IPS DF 4.7 (cell line): ENCODE measurements at regions not wholly inside any gene's neighbourhood (a gene's known extent, or its start where the extent isn't known, plus 50 kb on each side); places are given as distances from the start of the nearest gene placed in this dataset.

ENCODE experiments used
- DNase-seq: peaks from one replicate; pipeline ENCODE4 v3.0.0-alpha.2; 2013; ENCODE audit warnings: low spot score; ENCODE audit errors: extremely low read depth

DNA sequence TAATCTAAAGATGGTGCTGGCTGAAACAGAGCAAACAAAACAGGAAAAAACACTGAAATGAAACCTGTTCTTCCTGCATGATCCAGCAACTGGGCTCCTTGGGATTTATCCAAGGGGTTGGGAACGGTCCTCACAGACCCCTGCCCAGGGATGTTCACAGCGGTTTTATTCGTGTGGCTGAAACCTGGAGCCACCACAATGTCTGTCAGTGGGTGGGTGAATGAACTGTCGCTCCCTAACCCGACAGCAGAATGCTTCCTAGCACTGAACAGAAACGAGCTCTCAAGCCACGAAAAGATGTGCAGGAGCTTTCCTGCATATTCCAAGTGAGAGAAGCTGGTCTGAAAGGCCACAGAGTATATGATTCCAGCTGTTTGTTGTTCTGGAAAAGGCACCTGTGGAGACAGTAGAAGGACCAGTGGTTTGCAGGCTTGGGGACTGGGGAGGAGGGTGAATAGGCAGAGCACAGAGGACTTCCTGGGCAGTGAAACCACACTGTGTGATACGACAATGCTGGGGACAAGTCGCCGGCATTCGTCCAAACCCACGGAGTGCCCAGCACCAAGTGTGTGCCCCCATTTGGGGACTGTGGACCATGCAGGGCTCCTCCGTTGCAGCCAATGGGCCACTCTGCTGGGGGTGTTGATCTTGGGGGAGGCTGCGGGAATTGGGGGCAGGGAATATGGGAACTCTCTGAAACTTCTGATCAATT, 73.9 kb downstream of the TEX29 start:
- DNase-seq, result no peak

DNA sequence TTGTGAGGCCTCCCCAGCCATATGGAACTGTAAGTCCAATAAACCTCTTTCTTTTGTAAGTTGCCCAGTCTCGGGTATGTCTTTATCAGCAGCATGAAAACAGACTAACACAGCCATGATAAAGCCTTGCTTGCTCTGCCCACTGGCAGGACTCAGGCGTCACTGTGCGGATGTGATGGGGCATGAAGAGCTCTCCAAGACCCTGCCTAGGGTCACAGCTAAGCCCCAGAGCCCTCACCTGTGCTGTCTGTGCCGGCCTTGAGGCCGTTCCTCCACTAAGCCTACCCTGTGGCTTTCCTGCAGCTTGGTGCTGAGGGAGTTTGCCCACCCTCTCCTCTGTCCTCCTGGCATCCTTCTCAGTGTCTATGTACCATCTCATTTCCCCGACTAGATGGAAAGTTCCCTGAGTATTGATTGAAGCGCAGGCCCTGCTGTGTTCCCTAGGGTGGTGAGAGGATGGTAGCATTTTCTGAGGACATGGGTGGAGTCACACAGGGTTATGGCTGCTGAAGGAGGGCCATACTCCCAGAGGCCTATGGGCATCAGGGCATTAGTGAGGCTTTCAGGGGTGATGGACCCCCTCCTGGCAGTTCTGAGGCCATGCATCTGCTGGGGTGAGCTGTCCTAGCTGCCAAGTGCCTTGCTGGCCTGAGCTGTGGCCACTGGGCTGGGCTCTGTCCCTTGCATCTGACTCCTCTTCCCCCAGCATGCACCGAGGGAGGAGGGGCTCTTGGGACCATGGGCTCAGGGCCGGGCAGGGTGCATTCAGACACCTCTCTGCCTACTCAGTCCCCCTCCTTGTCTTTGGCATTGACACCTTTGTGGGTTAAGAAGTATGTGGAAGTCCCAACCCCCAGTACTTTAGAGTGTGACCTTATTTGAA, 75.3 kb downstream of the TEX29 start:
- DNase-seq, result no peak

DNA sequence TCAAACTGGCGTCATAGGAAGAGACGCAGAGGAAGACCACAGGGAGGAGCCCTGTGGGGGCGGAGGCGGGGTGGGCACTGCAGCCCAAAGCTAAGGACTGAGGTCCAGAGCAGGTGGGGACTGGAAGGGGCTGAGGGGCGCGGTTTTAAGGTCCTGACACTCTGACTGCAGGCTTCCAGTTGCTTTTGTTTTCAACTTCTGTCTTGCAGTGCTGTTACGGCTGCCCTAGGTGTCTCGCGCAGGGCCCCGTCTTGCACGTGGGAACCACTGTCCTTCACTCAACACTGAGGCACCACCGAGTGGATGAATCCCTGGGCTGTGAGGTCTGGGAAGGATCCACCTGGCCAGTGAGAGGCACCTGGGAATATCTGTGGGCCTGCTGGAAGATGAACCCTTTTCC, 76.0 kb downstream of the TEX29 start:
- DNase-seq, result no peak

DNA sequence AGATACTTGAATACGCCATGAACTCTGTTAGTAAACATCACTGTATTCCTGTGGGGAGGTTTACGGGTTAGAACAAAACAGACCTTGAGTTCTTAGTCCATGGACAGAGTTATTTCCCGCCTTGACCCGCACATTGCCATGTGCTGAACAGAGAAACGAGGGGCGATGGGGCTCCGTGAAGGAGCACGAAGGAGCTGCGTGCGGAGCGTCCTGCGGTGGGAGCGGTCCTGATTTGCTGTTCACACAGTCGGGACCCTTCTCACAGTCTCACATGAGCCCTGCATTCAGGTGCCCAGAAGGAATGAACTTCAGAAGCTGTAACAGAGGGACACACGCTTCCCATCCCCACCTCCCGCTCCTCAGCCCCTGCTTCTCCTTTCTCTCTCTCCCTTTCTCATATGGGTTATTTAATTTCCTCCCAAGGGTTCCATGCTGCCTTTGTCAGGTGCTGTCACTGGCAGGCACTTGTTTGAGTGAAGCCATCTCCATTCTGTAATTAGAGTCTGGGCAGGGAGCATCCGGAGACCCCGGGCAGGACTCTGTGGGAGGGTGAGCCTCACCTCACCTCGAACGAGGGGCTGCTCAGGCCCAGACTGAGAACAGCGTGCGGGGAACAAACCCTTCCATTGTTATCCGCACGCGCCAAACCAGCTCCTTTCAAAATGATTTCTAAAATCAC, 76.9 kb downstream of the TEX29 start:
- DNase-seq, result no peak

GRCh38 chr13:111398196-111398595, 77.8 kb downstream of the TEX29 start:
- DNase-seq, result no peak

- DNase-seq, result no peak
Observed at GRCh38 chr13:111398715-111399299, 78.4 kb downstream of the TEX29 start.

- no peak for DNase-seq
Observed at GRCh38 chr13:111399334-111399733, 78.9 kb downstream of the TEX29 start.

GRCh38 chr13:111399776-111400538, 79.5 kb downstream of the TEX29 start:
- DNase-seq, result no peak

- DNase-seq, result no peak
Observed at GRCh38 chr13:111401151-111401550, 80.7 kb downstream of the TEX29 start.

DNA sequence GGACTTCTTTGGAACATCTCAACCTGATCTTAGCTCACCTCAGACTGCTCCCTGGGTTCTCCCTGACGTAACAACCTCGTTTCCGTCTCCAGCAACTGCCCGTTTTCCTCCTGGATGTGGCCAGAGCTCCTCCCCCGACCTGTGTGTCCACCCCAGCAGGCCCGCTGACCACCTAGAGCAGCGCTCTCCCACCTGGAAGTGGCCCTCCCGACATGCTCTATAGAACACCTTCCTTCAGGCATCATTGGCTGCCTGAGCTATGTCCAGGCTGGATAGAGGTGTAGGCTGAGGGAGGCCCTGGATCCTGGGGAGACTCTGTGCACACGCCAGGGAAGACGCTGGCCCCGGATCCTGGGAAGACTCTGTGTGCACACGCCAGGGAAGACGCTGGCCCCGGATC, 81.3 kb downstream of the TEX29 start:
- DNase-seq, result no peak

GRCh38 chr13:111402441-111402840, 82.0 kb downstream of the TEX29 start:
- DNase-seq, result no peak

DNA sequence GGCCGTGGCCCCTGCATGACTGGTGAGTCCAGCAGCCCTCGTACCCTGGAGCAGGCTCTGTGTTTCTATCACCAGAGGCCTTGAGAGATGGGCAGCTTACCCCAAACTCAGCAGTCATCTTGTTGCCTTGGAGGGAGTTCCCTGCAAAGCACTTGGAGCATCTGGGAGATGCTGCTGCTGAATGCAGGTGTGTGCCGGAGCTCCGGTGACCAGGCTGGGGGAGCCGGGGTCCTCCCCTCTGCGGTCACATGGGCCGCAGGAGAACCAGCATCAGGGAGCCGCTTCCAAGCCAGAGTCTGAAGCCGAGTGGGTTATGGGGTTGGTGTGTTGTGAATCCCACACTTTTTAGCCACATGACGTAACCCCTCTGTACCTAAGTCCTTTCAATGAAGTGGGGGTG, 82.8 kb downstream of the TEX29 start:
- no peak for DNase-seq

DNA sequence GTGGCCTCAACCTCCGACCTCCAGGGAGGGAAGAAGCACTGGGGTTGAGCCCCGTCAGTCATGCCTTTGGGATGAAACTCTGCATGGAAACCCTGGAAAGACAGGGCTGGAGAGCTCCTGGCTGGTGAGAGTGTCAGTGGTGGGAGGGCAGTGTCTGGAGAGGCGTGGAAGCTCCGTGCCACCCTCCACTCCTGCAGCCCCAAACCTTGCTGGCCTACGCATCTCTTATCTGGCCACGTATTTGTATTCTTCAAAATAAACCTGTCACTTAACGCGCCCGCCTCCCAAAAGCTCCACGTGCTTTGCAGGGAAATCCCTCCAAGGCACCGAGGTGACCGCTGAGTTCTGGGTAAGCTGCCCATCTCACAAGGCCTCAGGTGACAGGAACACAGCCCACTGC, 84.3 kb downstream of the TEX29 start:
- DNase-seq, result no peak

DNA sequence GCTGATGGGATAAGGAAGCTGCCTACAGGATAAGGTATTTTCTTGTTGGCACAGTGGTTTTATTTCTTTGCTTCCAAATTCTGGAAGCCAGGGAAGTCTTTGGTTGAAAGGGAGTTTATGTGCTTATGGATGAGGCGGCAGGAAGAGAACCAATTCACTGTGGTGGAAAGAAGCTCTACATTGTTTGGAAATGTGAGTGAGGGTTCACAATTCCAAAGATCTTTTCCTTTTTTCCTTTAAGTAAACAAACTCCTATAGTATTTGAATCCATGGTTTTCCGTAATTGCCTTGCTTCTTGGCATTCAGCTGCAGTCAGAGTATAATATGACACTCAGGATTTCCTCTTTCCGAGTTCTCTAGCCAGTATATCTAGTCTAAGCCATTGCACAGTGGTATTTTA, 86.2 kb downstream of the TEX29 start:
- no peak for DNase-seq

DNA sequence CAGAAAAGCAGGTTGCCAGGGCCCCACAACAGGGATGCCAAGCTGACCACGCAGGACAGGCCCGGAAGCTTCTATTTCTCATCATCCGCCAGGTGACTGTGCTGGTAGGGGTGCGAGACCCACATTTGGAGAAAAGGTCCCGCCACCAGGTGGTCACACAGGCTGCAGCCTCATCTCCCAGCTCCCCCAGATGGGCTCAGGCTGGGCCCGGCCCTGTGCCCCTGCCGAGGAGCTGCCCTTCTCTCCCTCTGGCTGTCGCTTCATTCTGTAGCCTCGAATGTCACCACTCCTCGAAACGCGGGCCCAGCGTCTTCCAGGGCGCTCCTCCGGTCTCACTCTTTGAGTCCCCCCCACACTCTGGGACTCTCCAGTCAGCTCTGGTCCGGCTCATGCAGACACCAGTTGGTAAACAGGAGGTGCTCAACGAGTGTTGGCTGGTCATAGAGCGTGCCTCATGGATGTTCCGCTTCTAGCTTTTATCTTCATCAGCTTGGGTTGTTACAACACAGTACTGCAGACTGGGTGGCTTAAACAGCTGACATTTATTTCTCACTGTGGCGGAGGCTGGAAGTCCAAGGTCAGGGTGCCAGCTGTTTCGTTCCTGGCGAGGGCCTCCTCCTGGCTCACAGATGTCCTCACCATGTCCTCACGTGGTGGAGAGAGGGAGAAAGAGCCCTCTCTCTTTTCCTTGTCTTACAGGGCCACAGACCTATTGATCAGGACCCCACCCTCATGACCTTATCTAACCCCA, 87.1 kb downstream of the TEX29 start:
- no peak for DNase-seq

- DNase-seq, result no peak
Observed at GRCh38 chr13:111409413-111409812, 89.0 kb downstream of the TEX29 start.

DNA sequence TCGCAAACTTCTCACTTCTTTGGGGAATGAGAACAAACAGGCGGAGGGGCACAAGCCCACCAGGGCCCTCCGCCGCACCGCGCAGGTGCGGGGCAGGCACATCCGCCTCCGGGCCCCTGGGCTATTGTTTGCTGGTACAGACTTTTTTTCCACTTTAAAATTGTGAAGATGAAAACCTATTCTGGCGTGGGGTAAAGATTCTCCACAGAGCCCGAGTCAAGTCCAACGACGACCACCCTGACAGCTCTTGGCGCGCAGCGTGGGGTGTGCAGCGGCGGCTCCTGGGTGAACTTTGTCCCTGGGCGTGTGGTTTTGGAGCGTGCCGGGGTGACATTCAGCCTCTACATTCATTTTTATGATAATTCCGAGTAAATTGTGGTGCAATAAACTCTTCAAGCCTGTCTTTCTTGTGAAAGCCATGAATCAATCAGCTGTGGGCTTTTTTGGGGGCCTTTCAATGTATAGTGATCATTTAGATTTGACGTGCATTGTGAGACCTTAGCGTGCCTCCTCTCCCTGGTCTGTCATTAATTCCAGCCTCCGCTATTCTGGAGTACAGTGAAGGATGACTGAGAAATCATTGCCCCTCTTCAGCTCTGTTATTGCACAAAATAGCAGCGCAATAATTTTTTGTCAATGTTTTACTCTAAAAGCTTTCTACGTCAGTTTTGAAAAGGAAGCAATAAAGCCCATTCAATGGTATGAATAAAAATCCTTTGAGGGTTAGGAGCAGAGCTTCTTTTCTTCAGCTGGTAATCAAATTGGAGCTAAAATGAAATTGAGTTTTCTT, 90.0 kb downstream of the TEX29 start:
- no peak for DNase-seq

GRCh38 chr13:111411151-111411858, 90.9 kb downstream of the TEX29 start:
- no peak for DNase-seq
